K562 (cell line): ENCODE measurements at regions not wholly inside any gene's neighbourhood (a gene's known extent, or its start where the extent isn't known, plus 50 kb on each side); places are given as distances from the start of the nearest gene placed in this dataset.

Experiments
- ATAC-seq: fragments of 200-7000 bp; cut with Tn5 transposase; 3 replicates; pipeline ENCODE4 v1.9.1; 2020; ENCODE audit warnings: moderate library complexity
- BruUV-seq: library from RNA; stranded (reverse); fragments of 400-500 nt; replicated peaks from 2 replicates; lab custom pipeline; 2021; lab: Mats Ljungman, UMichigan
- CTCF ChIA-PET: fragments of 300-600 bp; formaldehyde crosslinking; extraction: SDS; loops from one replicate; lab custom pipeline; 2021; ENCODE audit warnings: low intra/inter-chr PET ratio; lab: Yijun Ruan, JAX
- POLR2A ChIA-PET: fragments of 300-600, 350-650 bp; sonication (Branson Sonifier 250); formaldehyde crosslinking; extraction: SDS; loops from one replicate; lab custom pipeline; 2021; ENCODE audit warnings: antibody characterized with exemption, inconsistent platforms; lab: Yijun Ruan, JAX
- DNase-seq, 4 experiments: peaks; one replicate each; pipeline versions ENCODE4 v3.0.0 to v3.0.0-alpha.2; 2011 to 2018; ENCODE audit warnings: low spot score in 3 of 4, mixed read lengths in 3 of 4; ENCODE audit errors: extremely low read depth in 1 of 4
- FAIRE-seq: peaks from 2 replicates; lab custom pipeline; 2011; peaks lifted over from hg19 to GRCh38; lab: Jason Lieb, UNC
- H2AFZ ChIP-seq: 2 replicates; pipeline ENCODE4 v1.6.0; 2011; ENCODE audit warnings: low read depth, low read length, control low read depth, inconsistent platforms
- H3K27ac ChIP-seq: fragments of 200-600 bp; 3 replicates; pipeline ENCODE4 v1.8.0; 2011; ENCODE audit warnings: low read depth, mild to moderate bottlenecking, control low read depth, inconsistent platforms, low read length, moderate library complexity, mixed read lengths; ENCODE audit errors: extremely low read depth
- H3K27me3 ChIP-seq, 2 experiments: fragments of 300-600 bp in 1 of 2; 2 replicates in 1 of 2; 3 replicates in 1 of 2; pipeline versions ENCODE4 v1.6.0 to v1.8.0; 2011; ENCODE audit warnings: inconsistent platforms in 2 of 2, low read length in 2 of 2, mild to moderate bottlenecking in 1 of 2, mixed read lengths in 1 of 2, moderate library complexity in 1 of 2; ENCODE audit not compliant: control insufficient read depth in 2 of 2, insufficient read depth in 2 of 2
- H3K36me3 ChIP-seq: fragments of 300-600 bp; 3 replicates; pipeline ENCODE4 v1.8.0; 2011; ENCODE audit warnings: mild to moderate bottlenecking, low read length, inconsistent platforms; ENCODE audit not compliant: control insufficient read depth, insufficient read depth
- H3K4me1 ChIP-seq, 2 experiments: fragments of 200-600 bp in 1 of 2; replicated peaks in 1 of 2; 2 replicates in 1 of 2; 3 replicates in 1 of 2; pipeline versions ENCODE4 v1.5.1 to v1.8.0; 2011; ENCODE audit warnings: inconsistent platforms in 2 of 2, low read length in 2 of 2, mild to moderate bottlenecking in 1 of 2, mixed read lengths in 1 of 2, moderate library complexity in 1 of 2; ENCODE audit not compliant: control insufficient read depth in 2 of 2, insufficient read depth in 2 of 2
- H3K4me2 ChIP-seq: 2 replicates; pipeline ENCODE4 v1.6.1; 2011; ENCODE audit warnings: low read length, control low read depth, inconsistent platforms, mixed read lengths; ENCODE audit not compliant: insufficient read depth
- H3K4me3 ChIP-seq: fragments of 200-600 bp; sonication (generic), shearing (Covaris generic); 2 replicates; pipeline ENCODE4 v1.5.1; 2016; ENCODE audit warnings: control low read depth, inconsistent platforms
- H3K79me2 ChIP-seq: fragments of 200-600 bp; 3 replicates; pipeline ENCODE4 v1.8.0; 2011; ENCODE audit warnings: low read length, inconsistent platforms; ENCODE audit not compliant: control insufficient read depth, insufficient read depth
- H3K9ac ChIP-seq, 2 experiments: 2 replicates each; pipeline versions ENCODE4 v1.6.0 to v1.6.1; 2011; ENCODE audit warnings: low read depth in 2 of 2, low read length in 2 of 2, control low read depth in 1 of 2, inconsistent platforms in 1 of 2, mild to moderate bottlenecking in 1 of 2, mixed read lengths in 1 of 2; ENCODE audit not compliant: insufficient read depth in 1 of 2
- H3K9me1 ChIP-seq: one replicate; pipeline ENCODE4 v1.6.0; 2011; ENCODE audit warnings: inconsistent platforms, mild to moderate bottlenecking, low read length, moderate library complexity; ENCODE audit not compliant: control insufficient read depth, insufficient read depth
- H3K9me3 ChIP-seq: replicated peaks from 2 replicates; pipeline ENCODE4 v1.5.1; 2011; ENCODE audit warnings: low read depth, low read length, inconsistent platforms; ENCODE audit not compliant: control insufficient read depth, insufficient read depth
- H4K20me1 ChIP-seq: replicated peaks from 2 replicates; pipeline ENCODE4 v1.6.1; 2011; ENCODE audit warnings: low read length, inconsistent platforms, mixed read lengths; ENCODE audit not compliant: control insufficient read depth, insufficient read depth
- CBFA2T2 ChIP-seq: fragments of 450-650 bp; conservative IDR thresholded peaks from 2 replicates; pipeline ENCODE4 v1.6.1; 2017; ENCODE audit warnings: mild to moderate bottlenecking
- NCOA2 ChIP-seq, 2 experiments: fragments of 450-650 bp; IDR thresholded peaks; 2 replicates each; pipeline ENCODE4 v1.6.1; 2018; ENCODE audit warnings: mild to moderate bottlenecking in 2 of 2, moderate library complexity in 1 of 2; ENCODE audit not compliant: partially characterized antibody in 2 of 2
- NUFIP1 ChIP-seq: fragments of 450-650 bp; IDR thresholded peaks from 2 replicates; pipeline ENCODE4 v1.6.1; 2018; ENCODE audit not compliant: partially characterized antibody
- PCBP1 ChIP-seq: fragments of 200-400 bp; formaldehyde crosslinking; IDR thresholded peaks from 2 replicates; pipeline ENCODE4 v1.6.1; 2018; ENCODE audit warnings: mild to moderate bottlenecking, low read depth, low read length; ENCODE audit not compliant: poor library complexity, severe bottlenecking
- TRIM28 ChIP-seq: fragments of 450-650 bp; IDR thresholded peaks from 2 replicates; pipeline ENCODE4 v1.6.1; 2017
- ZNF239 ChIP-seq: fragments of 250-450 bp; sonication (Bioruptor Pico); IDR thresholded peaks from 2 replicates; pipeline ENCODE4 v1.4.0; 2020; ENCODE audit warnings: mild to moderate bottlenecking
- WGBS: fragments of 100-300 bp; shearing (Covaris generic); methylation state at CpG from one replicate; pipeline ENCODE4 v1.1.6; 2016; ENCODE audit warnings: low coverage, mixed read lengths; ENCODE audit not compliant: insufficient coverage; ENCODE audit errors: missing lambda C conversion rate; 5-methylcytosine and 5-hydroxymethylcytosine counted together
- in situ Hi-C: fragments of 300-500 bp; cut with MboI; formaldehyde crosslinking; loops from 4 replicates; pipeline ENCODE4 v1.15.0; 2018; ENCODE audit warnings: inconsistent platforms, mixed read lengths
- intact Hi-C: fragments of 100-400 bp; cut with micrococcal nuclease; formaldehyde crosslinking; loops from 2 replicates; pipeline ENCODE4 v1.14.2; 2022
- TF ChIP-seq, protein P1 (sequence below): sonication (generic); formaldehyde crosslinking; IDR thresholded peaks from 2 replicates; pipeline ENCODE4 v1.8.0; 2022; ENCODE audit warnings: missing genetic modification reagents, mild to moderate bottlenecking, borderline replicate concordance
- TF ChIP-seq, protein P2 (sequence below): fragments of 450-650 bp; IDR thresholded peaks from 2 replicates; pipeline ENCODE4 v1.6.1; 2017; ENCODE audit warnings: antibody characterized with exemption
- TF ChIP-seq, protein P3 (sequence below): sonication (generic); formaldehyde crosslinking; IDR thresholded peaks from 2 replicates; pipeline ENCODE4 v1.9.0; 2022; ENCODE audit warnings: mild to moderate bottlenecking, missing genetic modification reagents

DNA sequence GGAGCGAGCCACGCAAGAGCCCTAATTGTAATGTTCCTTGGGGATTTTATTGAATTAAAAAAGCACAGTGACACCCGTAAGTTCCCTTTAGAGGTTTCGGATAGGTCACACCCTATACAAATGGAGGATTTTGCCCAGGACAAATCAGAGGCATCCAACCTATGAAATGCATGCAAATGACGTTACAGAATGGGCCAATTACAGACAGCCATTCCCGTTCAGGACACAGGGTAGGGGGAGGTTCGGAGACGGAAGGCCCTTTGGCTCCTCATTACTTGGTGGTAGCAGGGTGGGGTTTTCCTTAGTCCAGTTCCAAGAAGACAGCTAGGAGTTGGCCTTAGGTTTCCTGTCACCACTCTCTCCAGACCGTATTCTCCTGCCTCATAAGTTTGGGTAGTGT, 754.1 kb downstream of the IPMK start (continued):
- TF ChIP-seq, protein P1, sequence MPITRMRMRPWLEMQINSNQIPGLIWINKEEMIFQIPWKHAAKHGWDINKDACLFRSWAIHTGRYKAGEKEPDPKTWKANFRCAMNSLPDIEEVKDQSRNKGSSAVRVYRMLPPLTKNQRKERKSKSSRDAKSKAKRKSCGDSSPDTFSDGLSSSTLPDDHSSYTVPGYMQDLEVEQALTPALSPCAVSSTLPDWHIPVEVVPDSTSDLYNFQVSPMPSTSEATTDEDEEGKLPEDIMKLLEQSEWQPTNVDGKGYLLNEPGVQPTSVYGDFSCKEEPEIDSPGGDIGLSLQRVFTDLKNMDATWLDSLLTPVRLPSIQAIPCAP, result no peak
- TF ChIP-seq, protein P2, sequence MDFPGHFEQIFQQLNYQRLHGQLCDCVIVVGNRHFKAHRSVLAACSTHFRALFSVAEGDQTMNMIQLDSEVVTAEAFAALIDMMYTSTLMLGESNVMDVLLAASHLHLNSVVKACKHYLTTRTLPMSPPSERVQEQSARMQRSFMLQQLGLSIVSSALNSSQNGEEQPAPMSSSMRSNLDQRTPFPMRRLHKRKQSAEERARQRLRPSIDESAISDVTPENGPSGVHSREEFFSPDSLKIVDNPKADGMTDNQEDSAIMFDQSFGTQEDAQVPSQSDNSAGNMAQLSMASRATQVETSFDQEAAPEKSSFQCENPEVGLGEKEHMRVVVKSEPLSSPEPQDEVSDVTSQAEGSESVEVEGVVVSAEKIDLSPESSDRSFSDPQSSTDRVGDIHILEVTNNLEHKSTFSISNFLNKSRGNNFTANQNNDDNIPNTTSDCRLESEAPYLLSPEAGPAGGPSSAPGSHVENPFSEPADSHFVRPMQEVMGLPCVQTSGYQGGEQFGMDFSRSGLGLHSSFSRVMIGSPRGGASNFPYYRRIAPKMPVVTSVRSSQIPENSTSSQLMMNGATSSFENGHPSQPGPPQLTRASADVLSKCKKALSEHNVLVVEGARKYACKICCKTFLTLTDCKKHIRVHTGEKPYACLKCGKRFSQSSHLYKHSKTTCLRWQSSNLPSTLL, result no peak
- TF ChIP-seq TRIM28 (no peak), ZNF239 (CRISPR knock-in tag) (no peak), CBFA2T2 (no peak)

DNA sequence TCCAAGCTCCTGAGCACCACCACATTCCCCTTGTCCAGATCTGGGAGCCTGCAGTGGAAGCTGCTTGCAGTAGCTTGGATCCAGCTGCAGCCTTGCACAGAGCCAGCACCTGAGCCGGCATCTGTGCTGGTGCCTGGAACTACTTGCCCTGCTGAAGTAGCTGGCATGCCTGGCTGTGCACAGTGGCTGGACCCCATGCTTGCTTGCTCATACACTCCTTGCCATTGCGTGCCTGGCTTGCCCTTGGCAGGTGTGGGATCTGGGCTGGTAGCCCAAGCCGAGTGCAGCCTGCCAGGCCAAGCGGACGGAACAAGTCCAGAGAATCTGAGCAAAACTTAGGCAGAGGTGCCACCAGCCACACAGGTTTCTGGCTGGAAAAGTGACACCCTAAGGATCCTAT, 759.9 kb downstream of the IPMK start:
- Histone ChIP-seq H3K79me2 (no peaks in the 10 kb centered on the region), H3K27me3 (no peaks in the 10 kb centered on the region), H4K20me1 (no peaks in the 10 kb centered on the region), H3K4me1 (no peaks in the 10 kb centered on the region), H3K27ac (no peak overlapping the region), H3K9ac (no peak overlapping the region), H3K4me2 (no peak overlapping the region), H3K9me1 (no peaks in the 10 kb centered on the region), H3K9me3 (no peaks in the 10 kb centered on the region; the same call in none of the 2 replicates), H3K4me3 (no peak overlapping the region), H3K36me3 (no peaks in the 10 kb centered on the region), H2AFZ (no peak overlapping the region)
- ChIA-PET CTCF (no interaction called here), POLR2A (no interaction called here)
- 2% methylated on average over 5 of the region's 5 CpGs for WGBS
- ATAC-seq (no peak), FAIRE-seq (no peak), DNase-seq (no peak)
- in situ Hi-C loops, result no loop called here
- BruUV-seq, result no TSS peak
- intact Hi-C loops, result no loop called here
- no peak for TF ChIP-seq NCOA2 (IDR thresholded peaks at IDR 0.05; ENCODE audit: partially characterized antibody in 2 of 2)
- TF ChIP-seq, protein P3, sequence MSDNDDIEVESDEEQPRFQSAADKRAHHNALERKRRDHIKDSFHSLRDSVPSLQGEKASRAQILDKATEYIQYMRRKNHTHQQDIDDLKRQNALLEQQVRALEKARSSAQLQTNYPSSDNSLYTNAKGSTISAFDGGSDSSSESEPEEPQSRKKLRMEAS (CRISPR knock-in tag), result no peak
- TF ChIP-seq NUFIP1, result no peak
- TF ChIP-seq PCBP1, result no peak
